ENCODE measurements at regions not wholly inside any gene's neighbourhood (a gene's known extent, or its start where the extent isn't known, plus 50 kb on each side); places are given as distances from the start of the nearest gene placed in this dataset.

DNA sequence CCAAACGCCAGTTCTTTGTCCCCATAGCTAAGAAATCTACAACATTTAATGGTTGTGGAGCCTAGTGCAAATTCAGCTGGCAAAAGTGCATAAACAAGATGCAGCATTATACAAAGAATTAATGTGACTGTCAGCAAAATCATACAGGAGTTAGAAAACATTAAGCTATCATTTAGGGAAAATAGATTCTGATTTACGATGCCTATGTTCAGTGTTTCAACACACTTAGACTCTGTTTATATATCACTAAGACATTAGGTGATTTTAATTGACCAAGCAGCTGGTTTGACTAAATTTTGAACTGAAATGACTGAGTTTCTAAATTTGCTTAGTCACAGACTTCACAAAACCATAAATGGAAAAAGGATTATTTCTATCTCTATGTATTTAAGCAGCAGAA, 1076.8 kb downstream of the TBL1XR1 start:
- TF ChIP-seq GABPA (IDR thresholded peaks at IDR 0.05; ENCODE audit: low read depth) (no peak), SMC3 (IDR thresholded peaks at IDR 0.05; ENCODE audit: low read depth, low read length) (no peak)
- TF ChIP-seq, protein P1, sequence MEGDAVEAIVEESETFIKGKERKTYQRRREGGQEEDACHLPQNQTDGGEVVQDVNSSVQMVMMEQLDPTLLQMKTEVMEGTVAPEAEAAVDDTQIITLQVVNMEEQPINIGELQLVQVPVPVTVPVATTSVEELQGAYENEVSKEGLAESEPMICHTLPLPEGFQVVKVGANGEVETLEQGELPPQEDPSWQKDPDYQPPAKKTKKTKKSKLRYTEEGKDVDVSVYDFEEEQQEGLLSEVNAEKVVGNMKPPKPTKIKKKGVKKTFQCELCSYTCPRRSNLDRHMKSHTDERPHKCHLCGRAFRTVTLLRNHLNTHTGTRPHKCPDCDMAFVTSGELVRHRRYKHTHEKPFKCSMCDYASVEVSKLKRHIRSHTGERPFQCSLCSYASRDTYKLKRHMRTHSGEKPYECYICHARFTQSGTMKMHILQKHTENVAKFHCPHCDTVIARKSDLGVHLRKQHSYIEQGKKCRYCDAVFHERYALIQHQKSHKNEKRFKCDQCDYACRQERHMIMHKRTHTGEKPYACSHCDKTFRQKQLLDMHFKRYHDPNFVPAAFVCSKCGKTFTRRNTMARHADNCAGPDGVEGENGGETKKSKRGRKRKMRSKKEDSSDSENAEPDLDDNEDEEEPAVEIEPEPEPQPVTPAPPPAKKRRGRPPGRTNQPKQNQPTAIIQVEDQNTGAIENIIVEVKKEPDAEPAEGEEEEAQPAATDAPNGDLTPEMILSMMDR (IDR thresholded peaks at IDR 0.05), result no peak

Data from SK-N-SH (cell line).